HepG2 (cell line): ENCODE measurements at regions not wholly inside any gene's neighbourhood (a gene's known extent, or its start where the extent isn't known, plus 50 kb on each side); places are given as distances from the start of the nearest gene placed in this dataset.
"Not testable (repeated sequence)": the region's sequence is repeated elsewhere in the genome, so short reads cannot be mapped to it uniquely, and the experiment has no call there.

Experiments
- ATAC-seq: fragments of 200-7000 bp; cut with Tn5 transposase; 3 replicates; pipeline ENCODE4 v1.9.1; 2020; ENCODE audit warnings: mild to moderate bottlenecking, moderate library complexity
- BruUV-seq: library from RNA; stranded (reverse); fragments of 400-500 nt; replicated peaks from 2 replicates; lab custom pipeline; 2021; lab: Mats Ljungman, UMichigan
- CTCF ChIA-PET: fragments of 300-600 bp; formaldehyde crosslinking; extraction: SDS; loops from one replicate; lab custom pipeline; 2021; ENCODE audit warnings: low total read pairs, inconsistent platforms, low intra/inter-chr PET ratio; lab: Yijun Ruan, JAX
- POLR2A ChIA-PET: fragments of 350-600 bp; sonication (Branson Sonifier 250); formaldehyde crosslinking; loops from one replicate; lab custom pipeline; 2020; ENCODE audit warnings: antibody characterized with exemption, inconsistent platforms; lab: Yijun Ruan, JAX
- DNase-seq: peaks from one replicate; pipeline ENCODE4 v3.0.0-alpha.2; 2015; ENCODE audit warnings: low spot score
- FAIRE-seq: peaks from 3 replicates; lab custom pipeline; 2011; peaks lifted over from hg19 to GRCh38; lab: Jason Lieb, UNC
- H2AFZ ChIP-seq: one replicate; pipeline ENCODE4 v1.6.1; 2011; ENCODE audit warnings: low read length, inconsistent platforms
- H3K27ac ChIP-seq: fragments of 300-600 bp; 3 replicates; pipeline ENCODE4 v1.8.0; 2011; ENCODE audit warnings: mixed run types, mild to moderate bottlenecking, mixed read lengths, low read length, inconsistent platforms; ENCODE audit not compliant: insufficient read depth; ENCODE audit errors: extremely low read length
- H3K27me3 ChIP-seq, 2 experiments: fragments of 200-600 bp in 1 of 2; 2 replicates in 1 of 2; 3 replicates in 1 of 2; pipeline versions ENCODE4 v1.6.0 to v1.8.0; 2011; ENCODE audit warnings: low read length in 2 of 2, mild to moderate bottlenecking in 2 of 2, moderate library complexity in 2 of 2, inconsistent platforms in 1 of 2; ENCODE audit not compliant: insufficient read depth in 2 of 2, control insufficient read depth in 1 of 2
- H3K36me3 ChIP-seq, 2 experiments: fragments of 200-600 bp in 1 of 2; replicated peaks in 1 of 2; 2 replicates in 1 of 2; 3 replicates in 1 of 2; pipeline versions ENCODE4 v1.5.1 to v1.8.0; 2011; ENCODE audit warnings: low read length in 2 of 2, inconsistent platforms in 1 of 2; ENCODE audit not compliant: insufficient read depth in 2 of 2, control insufficient read depth in 1 of 2
- H3K4me1 ChIP-seq: 2 replicates; pipeline ENCODE4 v1.5.1; 2012; ENCODE audit warnings: low read length, inconsistent platforms; ENCODE audit not compliant: insufficient read depth
- H3K4me2 ChIP-seq: 2 replicates; pipeline ENCODE4 v1.6.0; 2011; ENCODE audit warnings: low read depth, low read length, inconsistent platforms
- H3K4me3 ChIP-seq, 3 experiments: fragments of 200-600 bp in 1 of 3; sonication (generic), shearing (Covaris generic) in 1 of 3; replicated peaks in 1 of 3; 2 replicates each; pipeline ENCODE4 v1.5.1; 2011 to 2016; ENCODE audit warnings: low read length in 3 of 3, inconsistent platforms in 2 of 3, low read depth in 2 of 3, mild to moderate bottlenecking in 2 of 3, control low read depth in 1 of 3, mixed read lengths in 1 of 3; ENCODE audit not compliant: insufficient read depth in 1 of 3
- H3K79me2 ChIP-seq: one replicate; pipeline ENCODE4 v1.6.1; 2011; ENCODE audit warnings: low read length, inconsistent platforms; ENCODE audit not compliant: insufficient read depth
- H3K9ac ChIP-seq: 2 replicates; pipeline ENCODE4 v1.6.0; 2011; ENCODE audit warnings: mild to moderate bottlenecking, low read depth, low read length, inconsistent platforms; ENCODE audit not compliant: insufficient read depth
- H3K9me3 ChIP-seq: 2 replicates; pipeline ENCODE4 v1.5.1; 2012; ENCODE audit warnings: mild to moderate bottlenecking, low read length
- H4K20me1 ChIP-seq: 2 replicates; pipeline ENCODE4 v1.6.0; 2011; ENCODE audit warnings: inconsistent platforms, mild to moderate bottlenecking, low read length, moderate library complexity; ENCODE audit not compliant: insufficient read depth
- ZBTB1 ChIP-seq: sonication (generic); formaldehyde crosslinking; IDR thresholded peaks from 2 replicates; pipeline ENCODE4 v1.4.0; 2020; ENCODE audit warnings: missing genetic modification reagents, borderline replicate concordance
- ZNF7 ChIP-seq: IDR thresholded peaks from 2 replicates; pipeline ENCODE4 v1.6.1; 2016; ENCODE audit warnings: missing biosample characterization, missing genetic modification reagents
- WGBS: methylation state at CpG from one replicate; pipeline ENCODE4 v1.1.6; 2017; ENCODE audit warnings: low lambda C conversion rate; 5-methylcytosine and 5-hydroxymethylcytosine counted together
- in situ Hi-C: cut with HindIII; loops from 2 replicates; pipeline ENCODE4 v1.10.0; 2017; ENCODE audit warnings: low pct_unique_long_range_greater_than_20kb; ENCODE audit not compliant: extremely low pct_ligation_motif_present
- intact Hi-C: fragments of 100-400 bp; cut with micrococcal nuclease; formaldehyde crosslinking; loops from one replicate; pipeline ENCODE4 v1.10.0; 2022; ENCODE audit not compliant: unreplicated experiment
- TF ChIP-seq, protein P1 (sequence below): IDR thresholded peaks from 2 replicates; pipeline ENCODE4 v1.6.1; 2016; ENCODE audit warnings: low read depth, control low read depth

DNA sequence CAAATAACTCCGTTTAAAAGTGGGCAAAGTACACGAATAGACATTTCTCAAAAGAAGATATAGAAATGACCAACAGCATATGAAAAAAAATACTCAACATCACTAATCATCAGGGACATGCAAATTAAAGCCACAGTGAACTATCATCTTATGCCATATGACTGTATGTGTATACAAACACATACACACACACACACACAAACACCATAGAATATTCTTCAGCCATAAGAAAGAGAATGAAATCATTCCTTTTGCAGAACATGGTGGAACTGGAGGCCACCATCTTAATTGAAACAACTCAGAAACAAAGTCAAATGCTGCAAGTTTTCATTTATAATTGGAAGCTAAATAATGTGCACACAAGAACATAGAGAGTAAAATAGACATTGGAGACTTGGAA is 1019.4 kb downstream of the KCNMA1 start:
- Histone ChIP-seq H3K27me3 (no peaks in the 10 kb centered on the region), H3K27ac (no peak overlapping the region), H2AFZ (no peak overlapping the region), H3K4me3 (no peak overlapping the region), H3K9me3 (no peaks in the 10 kb centered on the region), H3K79me2 (no peaks in the 10 kb centered on the region), H3K9ac (no peak overlapping the region), H3K4me2 (no peak overlapping the region), H3K36me3 (no peaks in the 10 kb centered on the region), H3K4me1 (no peaks in the 10 kb centered on the region), H4K20me1 (no peaks in the 10 kb centered on the region)
- DNase-seq (no peak), ATAC-seq (no peak), FAIRE-seq (no peak)
- ChIA-PET CTCF (no interaction called here), POLR2A (no interaction called here)
- in situ Hi-C loops, result no loop called here
- 38% methylated on average over 2 of the region's 2 CpGs for WGBS
- TF ChIP-seq ZBTB1 (CRISPR knock-in tag) (no peak), ZNF7 (CRISPR knock-in tag) (no peak)
- TF ChIP-seq, protein P1, sequence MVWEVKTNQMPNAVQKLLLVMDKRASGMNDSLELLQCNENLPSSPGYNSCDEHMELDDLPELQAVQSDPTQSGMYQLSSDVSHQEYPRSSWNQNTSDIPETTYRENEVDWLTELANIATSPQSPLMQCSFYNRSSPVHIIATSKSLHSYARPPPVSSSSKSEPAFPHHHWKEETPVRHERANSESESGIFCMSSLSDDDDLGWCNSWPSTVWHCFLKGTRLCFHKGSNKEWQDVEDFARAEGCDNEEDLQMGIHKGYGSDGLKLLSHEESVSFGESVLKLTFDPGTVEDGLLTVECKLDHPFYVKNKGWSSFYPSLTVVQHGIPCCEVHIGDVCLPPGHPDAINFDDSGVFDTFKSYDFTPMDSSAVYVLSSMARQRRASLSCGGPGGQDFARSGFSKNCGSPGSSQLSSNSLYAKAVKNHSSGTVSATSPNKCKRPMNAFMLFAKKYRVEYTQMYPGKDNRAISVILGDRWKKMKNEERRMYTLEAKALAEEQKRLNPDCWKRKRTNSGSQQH (CRISPR knock-in tag), result no peak
- intact Hi-C loops, result no loop called here
- no TSS peak for BruUV-seq

DNA sequence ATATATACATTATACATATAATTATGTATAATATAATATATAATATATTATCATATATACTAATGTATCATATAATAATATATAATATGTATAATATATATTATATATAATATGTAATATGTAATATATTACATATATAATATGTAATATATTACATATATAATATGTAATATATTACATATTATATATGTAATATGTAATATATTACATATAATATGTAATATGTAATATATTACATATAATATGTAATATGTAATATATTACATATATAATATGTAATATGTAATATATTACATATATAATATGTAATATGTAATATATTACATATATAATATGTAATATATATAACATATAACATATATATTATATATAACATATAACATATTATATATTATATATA is 1020.9 kb downstream of the KCNMA1 start:
- H3K27me3 ChIP-seq, H3K4me1 ChIP-seq, FAIRE-seq, CTCF ChIA-PET, H3K27ac ChIP-seq, DNase-seq, POLR2A ChIA-PET, H3K36me3 ChIP-seq, H4K20me1 ChIP-seq, BruUV-seq, H3K9me3 ChIP-seq, in situ Hi-C loops, H3K9ac ChIP-seq, H2AFZ ChIP-seq, ATAC-seq, H3K4me3 ChIP-seq, H3K4me2 ChIP-seq, intact Hi-C loops, H3K79me2 ChIP-seq: not testable (repeated sequence)
